D721Med (cell line): ENCODE measurements at regions not wholly inside any gene's neighbourhood (a gene's known extent, or its start where the extent isn't known, plus 50 kb on each side); places are given as distances from the start of the nearest gene placed in this dataset.

Experiments used
- DNase-seq: peaks from one replicate; pipeline ENCODE4 v3.0.0; 2011; ENCODE audit warnings: low spot score; ENCODE audit not compliant: insufficient read length
- FAIRE-seq: peaks from 2 replicates; lab custom pipeline; 2011; peaks lifted over from hg19 to GRCh38; lab: Jason Lieb, UNC
- CTCF ChIP-seq: IDR thresholded peaks from 2 replicates; pipeline ENCODE4 v1.5.1; 2012; ENCODE audit warnings: mild to moderate bottlenecking, control low read depth; ENCODE audit not compliant: insufficient read depth; ENCODE audit errors: missing control alignments

GRCh38 chr5:171646102-171647042 lies 139.2 kb upstream of the SMIM23 start:
- DNase-seq = no peak
- TF ChIP-seq CTCF = no peak
- FAIRE-seq = no peak

GRCh38 chr5:171647043-171647903 lies 138.3 kb upstream of the SMIM23 start:
- no peak for TF ChIP-seq CTCF
- DNase-seq = no peak
- FAIRE-seq = no peak

GRCh38 chr5:171647904-171648260 lies 137.7 kb upstream of the SMIM23 start:
- no peak for DNase-seq
- no peak for FAIRE-seq
- TF ChIP-seq CTCF = no peak

- no peak for TF ChIP-seq CTCF
- DNase-seq (no peak), FAIRE-seq (no peak)
Observed at GRCh38 chr5:171648279-171649074, 137.1 kb upstream of the SMIM23 start.

GRCh38 chr5:171649075-171649401 lies 136.6 kb upstream of the SMIM23 start:
- TF ChIP-seq CTCF = no peak
- FAIRE-seq (no peak), DNase-seq (no peak)

GRCh38 chr5:171650597-171650996 lies 135.0 kb upstream of the SMIM23 start:
- no peak for DNase-seq
- no peak for TF ChIP-seq CTCF
- FAIRE-seq = no peak
